ENCODE measurements at regions not wholly inside any gene's neighbourhood (a gene's known extent, or its start where the extent isn't known, plus 50 kb on each side); places are given as distances from the start of the nearest gene placed in this dataset.

GRCh38 chr9:82115900-82116299 lies 127.3 kb downstream of the SPATA31D1 start:
- no peak overlapping the region for H4K5ac ChIP-seq (ENCODE audit: insufficient read length, low read depth, low read length)
- H3K27me3 ChIP-seq (ENCODE audit: insufficient read depth, low read length): no peaks in the 10 kb centered on the region
- H4K91ac ChIP-seq (ENCODE audit: insufficient read length, low read depth, low read length): no peak overlapping the region
- no peak overlapping the region for H3K14ac ChIP-seq (ENCODE audit: insufficient read depth, low read length)
- Mint-ChIP-seq H3K27me3 (ENCODE audit: low read depth) (no peaks in the 10 kb centered on the region), H3K4me3 (no peak overlapping the region), H3K27ac (peak overlapping the region in 2 of 3 experiments; percentile 5 to 32; a peak in 1 of 7 replicates), H3K9me3 (no peaks in the 10 kb centered on the region), H3K36me3 (ENCODE audit: insufficient read depth in 1 of 3, low read depth in 3 of 3) (no peaks in the 10 kb centered on the region), H3K4me1 (peaks cover 26% of the 10 kb centered on the region in 2 experiments)
- no peak overlapping the region for H3T11ph ChIP-seq (ENCODE audit: low read length)
- peaks cover 7% of the 10 kb centered on the region for H3K4me1 ChIP-seq (ENCODE audit: insufficient read depth, low read length)
- no peak overlapping the region for H4K8ac ChIP-seq (replicated peaks; ENCODE audit: insufficient read length, low read depth, low read length)
- H2BK12ac ChIP-seq (ENCODE audit: insufficient read length, low read depth, low read length): no peak overlapping the region
- no peak for DNase-seq
- H3K27ac ChIP-seq (ENCODE audit: insufficient read length, low read depth, low read length): no peak overlapping the region
- no peak for TF ChIP-seq CTCF (conservative IDR thresholded peaks at IDR 0.05)
- H3K56ac ChIP-seq (ENCODE audit: insufficient read length, low read depth, low read length): no peak overlapping the region
- H2BK120ac ChIP-seq (ENCODE audit: low read depth, low read length, poor library complexity, severe bottlenecking): no peak overlapping the region
- H3K18ac ChIP-seq (ENCODE audit: insufficient read length, low read depth, low read length): no peak overlapping the region
- no peaks in the 10 kb centered on the region for H4K20me1 ChIP-seq (ENCODE audit: control insufficient read depth, insufficient read depth, insufficient read length)
- no peak overlapping the region for H3K4me2 ChIP-seq (ENCODE audit: insufficient read depth, insufficient read length, low read length)
- no peak overlapping the region for H2BK20ac ChIP-seq (ENCODE audit: low read depth, low read length, poor library complexity, severe bottlenecking)
- H3K23ac ChIP-seq (ENCODE audit: insufficient read length, low read depth, low read length): no peak overlapping the region
- H3K9me3 ChIP-seq (ENCODE audit: control insufficient read depth, low read depth, low read length): no peaks in the 10 kb centered on the region
- H3K4ac ChIP-seq (ENCODE audit: low read depth, low read length): no peak overlapping the region
- no peak overlapping the region for H2BK15ac ChIP-seq (ENCODE audit: low read depth, low read length)
- WGBS (ENCODE audit: extremely low coverage, insufficient read length, low lambda C conversion rate): no CpG with 5 or more reads among the region's 4 CpGs
- H2AK5ac ChIP-seq (ENCODE audit: insufficient read length, low read length): no peak overlapping the region
- no peaks in the 10 kb centered on the region for H3K23me2 ChIP-seq (ENCODE audit: insufficient read length, low read depth, low read length, poor library complexity, severe bottlenecking)
- no peak overlapping the region for H3K9ac ChIP-seq (ENCODE audit: extremely low read depth, insufficient read length, low read length)
- H2AFZ ChIP-seq (ENCODE audit: low read length): no peak overlapping the region
- H2BK5ac ChIP-seq (ENCODE audit: insufficient read length, low read length): no peak overlapping the region
- H3K79me1 ChIP-seq (ENCODE audit: insufficient read depth, low read depth, low read length, poor library complexity, severe bottlenecking): no peaks in the 10 kb centered on the region
- H3K79me2 ChIP-seq (ENCODE audit: insufficient read depth, low read length): no peaks in the 10 kb centered on the region
